HFFc6 (cell line): ENCODE measurements at regions not wholly inside any gene's neighbourhood (a gene's known extent, or its start where the extent isn't known, plus 50 kb on each side); places are given as distances from the start of the nearest gene placed in this dataset.
"Not testable (repeated sequence)": the region's sequence is repeated elsewhere in the genome, so short reads cannot be mapped to it uniquely, and the experiment has no call there.

Experiments
- DNase-seq: peaks from one replicate; pipeline ENCODE4 v3.0.0-alpha.2; 2018
- H3K27ac Mint-ChIP-seq: 2 replicates; pipeline ENCODE4 v1.8.0; 2020; ENCODE audit warnings: mild to moderate bottlenecking, mixed read lengths
- H3K27me3 Mint-ChIP-seq: 2 replicates; pipeline ENCODE4 v1.8.0; 2021; ENCODE audit warnings: mild to moderate bottlenecking, moderate library complexity, mixed read lengths; ENCODE audit not compliant: insufficient read depth
- H3K36me3 Mint-ChIP-seq: 2 replicates; pipeline ENCODE4 v1.8.0; 2021; ENCODE audit warnings: low read depth, mixed read lengths
- H3K4me1 Mint-ChIP-seq: 2 replicates; pipeline ENCODE4 v1.8.0; 2020; ENCODE audit warnings: low read depth, mixed read lengths
- H3K4me3 Mint-ChIP-seq: 2 replicates; pipeline ENCODE4 v1.8.0; 2020; ENCODE audit warnings: mild to moderate bottlenecking, moderate library complexity, mixed read lengths
- H3K9me3 Mint-ChIP-seq: 2 replicates; pipeline ENCODE4 v1.8.0; 2020; ENCODE audit warnings: mild to moderate bottlenecking, mixed read lengths
- TF ChIP-seq, protein P1 (sequence below): fragments of 200-600 bp; sonication (generic); IDR thresholded peaks from 2 replicates; pipeline ENCODE4 v1.5.0; 2021; ENCODE audit warnings: antibody characterized with exemption, mild to moderate bottlenecking

DNA sequence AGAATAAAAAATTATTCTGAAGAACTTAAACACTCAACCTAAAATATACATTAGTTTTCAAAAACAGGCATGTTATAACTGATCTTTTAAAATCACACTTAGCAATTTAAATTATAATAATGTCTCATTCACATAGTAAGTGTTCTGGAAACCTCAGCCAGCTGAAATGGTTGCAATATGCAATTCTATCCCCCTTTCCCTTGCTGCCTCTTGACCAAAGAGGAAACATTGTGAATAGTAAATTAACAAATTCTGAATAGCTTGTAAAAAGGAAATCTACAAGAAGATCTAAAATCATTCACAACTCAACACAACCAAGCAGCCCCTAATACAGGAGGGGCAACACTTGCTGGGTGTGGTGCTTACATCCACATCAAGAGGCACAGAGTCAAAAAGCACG is 431.9 kb downstream of the BCAT1 start:
- H3K27ac Mint-ChIP-seq = no peak overlapping the region
- H3K27me3 Mint-ChIP-seq = no peaks in the 10 kb centered on the region
- TF ChIP-seq, protein P1, sequence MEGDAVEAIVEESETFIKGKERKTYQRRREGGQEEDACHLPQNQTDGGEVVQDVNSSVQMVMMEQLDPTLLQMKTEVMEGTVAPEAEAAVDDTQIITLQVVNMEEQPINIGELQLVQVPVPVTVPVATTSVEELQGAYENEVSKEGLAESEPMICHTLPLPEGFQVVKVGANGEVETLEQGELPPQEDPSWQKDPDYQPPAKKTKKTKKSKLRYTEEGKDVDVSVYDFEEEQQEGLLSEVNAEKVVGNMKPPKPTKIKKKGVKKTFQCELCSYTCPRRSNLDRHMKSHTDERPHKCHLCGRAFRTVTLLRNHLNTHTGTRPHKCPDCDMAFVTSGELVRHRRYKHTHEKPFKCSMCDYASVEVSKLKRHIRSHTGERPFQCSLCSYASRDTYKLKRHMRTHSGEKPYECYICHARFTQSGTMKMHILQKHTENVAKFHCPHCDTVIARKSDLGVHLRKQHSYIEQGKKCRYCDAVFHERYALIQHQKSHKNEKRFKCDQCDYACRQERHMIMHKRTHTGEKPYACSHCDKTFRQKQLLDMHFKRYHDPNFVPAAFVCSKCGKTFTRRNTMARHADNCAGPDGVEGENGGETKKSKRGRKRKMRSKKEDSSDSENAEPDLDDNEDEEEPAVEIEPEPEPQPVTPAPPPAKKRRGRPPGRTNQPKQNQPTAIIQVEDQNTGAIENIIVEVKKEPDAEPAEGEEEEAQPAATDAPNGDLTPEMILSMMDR = no peak
- no peak overlapping the region for H3K4me3 Mint-ChIP-seq
- DNase-seq = no peak
- peaks cover 3% of the 10 kb centered on the region; the same call in 1 of the 2 replicates for H3K36me3 Mint-ChIP-seq
- H3K9me3 Mint-ChIP-seq = peaks cover 33% of the 10 kb centered on the region
- H3K4me1 Mint-ChIP-seq = no peaks in the 10 kb centered on the region

DNA sequence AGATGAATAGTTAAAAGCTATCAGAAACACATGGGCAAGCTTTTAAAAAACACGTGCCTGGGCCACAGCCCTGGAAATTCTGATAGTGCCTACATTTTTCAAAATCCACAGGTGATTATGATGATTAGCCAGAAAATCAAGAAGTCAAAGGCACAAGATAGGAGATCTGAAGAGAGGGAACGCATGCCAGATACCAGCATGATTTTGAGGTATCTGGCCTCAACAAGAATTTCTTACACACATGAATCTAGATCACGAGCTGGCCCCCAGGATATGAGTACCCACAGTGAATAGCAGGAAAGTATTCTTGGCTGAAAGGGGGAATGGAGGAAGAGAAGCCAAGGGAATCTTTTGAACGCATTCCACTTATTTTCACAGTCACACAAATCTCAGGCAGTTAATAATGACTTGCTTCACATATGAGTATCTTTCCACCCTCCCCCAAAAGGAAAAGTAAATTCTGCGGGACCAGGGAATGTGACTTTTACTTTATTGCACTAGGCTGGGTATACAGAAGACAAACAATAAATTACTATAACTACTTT is 438.2 kb downstream of the BCAT1 start:
- H3K4me3 Mint-ChIP-seq = no peak overlapping the region
- H3K4me1 Mint-ChIP-seq = no peaks in the 10 kb centered on the region
- DNase-seq = no peak
- H3K27me3 Mint-ChIP-seq = 0 out of 2 replicates have a peak, but pooled peaks cover 3% of the 10 kb centered on the region
- H3K36me3 Mint-ChIP-seq = no peaks in the 10 kb centered on the region
- no peak overlapping the region for H3K27ac Mint-ChIP-seq
- peaks cover 8% of the 10 kb centered on the region for H3K9me3 Mint-ChIP-seq
- TF ChIP-seq, protein P1 = no peak

DNA sequence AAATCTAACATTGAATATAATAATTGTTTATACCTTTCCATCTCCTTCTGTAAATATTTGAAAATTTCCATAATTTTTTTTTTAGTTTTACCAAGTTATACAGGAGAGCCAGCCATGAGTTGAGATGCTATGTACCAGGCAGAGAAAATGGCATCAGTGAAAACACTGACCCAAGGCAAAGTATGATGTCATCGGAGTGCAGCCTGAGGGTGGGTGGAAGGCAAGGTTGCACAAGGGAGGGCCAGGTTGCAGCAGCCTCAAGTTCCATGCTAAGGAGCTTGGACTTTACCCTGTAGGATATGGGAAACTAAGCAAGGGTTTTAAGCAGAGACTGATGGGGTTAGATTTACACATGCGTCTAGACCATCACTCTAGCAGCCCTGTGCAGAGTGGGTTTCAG is 441.1 kb downstream of the BCAT1 start:
- Mint-ChIP-seq H3K4me1 (no peaks in the 10 kb centered on the region), H3K36me3 (no peaks in the 10 kb centered on the region), H3K9me3 (peaks cover 8% of the 10 kb centered on the region), H3K4me3 (no peak overlapping the region), H3K27ac (no peak overlapping the region), H3K27me3 (peaks cover 3% of the 10 kb centered on the region; the same call in 1 of the 2 replicates)
- TF ChIP-seq, protein P1 = no peak
- DNase-seq = no peak

DNA sequence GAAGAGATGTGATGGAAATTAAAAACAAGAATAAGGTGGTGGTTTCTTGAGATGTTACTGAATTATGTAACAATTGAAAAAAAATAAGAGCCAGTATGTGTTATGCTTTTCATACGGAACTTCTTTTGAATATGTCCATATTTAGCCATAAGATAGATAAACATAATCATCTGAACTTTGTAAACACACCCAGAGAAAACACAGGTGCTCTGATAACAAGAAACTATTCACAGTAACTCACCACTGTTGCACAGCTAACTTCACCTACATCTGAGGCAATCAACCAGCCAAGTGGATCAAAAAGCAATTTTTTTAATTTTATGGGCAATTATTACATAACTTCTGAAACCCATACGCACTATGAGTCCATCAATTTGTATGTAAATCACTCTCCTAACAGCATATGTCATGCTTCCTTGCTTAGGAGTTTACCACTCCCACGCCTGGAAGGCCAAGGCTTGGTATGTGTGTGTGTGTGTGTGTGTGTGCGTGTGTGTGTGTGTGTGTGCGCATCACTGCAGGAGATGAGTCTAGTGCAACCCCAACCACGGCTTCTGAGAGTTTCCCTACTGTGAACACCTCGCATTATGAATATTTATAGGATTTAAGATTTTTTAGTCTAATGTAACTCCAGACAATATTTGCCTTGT is 443.4 kb downstream of the BCAT1 start:
- H3K4me1 Mint-ChIP-seq = no peaks in the 10 kb centered on the region
- peaks cover 14% of the 10 kb centered on the region for H3K9me3 Mint-ChIP-seq
- H3K4me3 Mint-ChIP-seq = no peak overlapping the region
- H3K36me3 Mint-ChIP-seq = no peaks in the 10 kb centered on the region
- H3K27ac Mint-ChIP-seq = no peak overlapping the region
- peaks cover 3% of the 10 kb centered on the region; the same call in 1 of the 2 replicates for H3K27me3 Mint-ChIP-seq
- TF ChIP-seq, protein P1 = no peak
- no peak for DNase-seq

DNA sequence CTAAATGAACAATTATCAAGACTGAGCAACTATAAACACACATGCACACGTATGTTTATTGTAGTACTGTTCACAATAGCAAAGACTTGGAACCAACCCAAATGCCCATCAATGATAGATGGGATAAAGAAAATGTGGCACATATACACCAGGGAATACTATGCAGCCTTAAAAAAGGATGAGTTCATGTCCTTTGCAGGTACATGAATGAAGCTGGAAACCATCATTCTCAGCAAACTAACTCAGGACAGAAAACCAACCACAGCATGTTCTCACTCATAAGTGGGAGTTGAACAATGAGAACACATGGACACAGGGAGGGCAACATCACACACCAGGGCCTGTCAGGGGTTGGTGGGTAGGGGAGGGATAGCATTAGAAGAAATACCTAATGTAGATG is 445.4 kb downstream of the BCAT1 start:
- H3K27me3 Mint-ChIP-seq = not testable (repeated sequence)

DNA sequence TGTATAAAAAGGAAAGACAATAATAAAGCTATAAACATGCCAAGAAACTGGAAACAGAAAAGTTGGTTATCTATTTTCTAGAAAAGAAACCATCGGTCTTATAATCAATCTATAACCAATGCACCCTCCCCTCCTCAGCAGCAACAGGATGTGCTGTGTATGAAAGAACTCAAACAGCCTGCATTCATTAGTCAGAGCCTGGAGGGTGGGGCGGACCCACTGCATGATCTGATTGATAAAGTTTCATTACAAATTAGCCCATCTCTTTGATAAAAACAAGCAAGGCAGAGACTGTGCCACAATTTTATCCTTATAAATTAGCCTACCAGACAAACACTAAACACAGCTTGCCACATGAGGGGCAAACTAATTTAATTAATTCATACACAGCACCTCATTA is 448.1 kb downstream of the BCAT1 start:
- DNase-seq = no peak
- Mint-ChIP-seq H3K36me3 (no peaks in the 10 kb centered on the region), H3K9me3 (peaks cover 9% of the 10 kb centered on the region; the same call in 1 of the 2 replicates), H3K27me3 (no peaks in the 10 kb centered on the region; the same call in 1 of the 2 replicates), H3K4me1 (no peaks in the 10 kb centered on the region), H3K4me3 (no peak overlapping the region), H3K27ac (no peak overlapping the region)
- TF ChIP-seq, protein P1 = no peak

More for the DNA sequence above, 445.4 kb downstream of the BCAT1 start:
- not testable (repeated sequence) for H3K4me3 Mint-ChIP-seq, H3K36me3 Mint-ChIP-seq, H3K27ac Mint-ChIP-seq, H3K4me1 Mint-ChIP-seq, DNase-seq
- peaks cover 13% of the 10 kb centered on the region for H3K9me3 Mint-ChIP-seq
